Stimulated activated CD8-positive, alpha-beta memory T cell treated with anti-CD3 and anti-CD28 coated beads, Interleukin-15, amount 100 ng/mL, for 1 hour (primary cell): ENCODE measurements at regions not wholly inside any gene's neighbourhood (a gene's known extent, or its start where the extent isn't known, plus 50 kb on each side); places are given as distances from the start of the nearest gene placed in this dataset.

Experiments
- DNase-seq: peaks from one replicate; pipeline ENCODE4 v3.0.0-alpha.2; 2020; ENCODE audit warnings: low read depth

- DNase-seq: no peak
These were observed 175.7 kb upstream of the INHBA start for GRCh38 chr7:41878309-41879295.

GRCh38 chr7:41877118-41877517 is 174.2 kb upstream of the INHBA start:
- no peak for DNase-seq

GRCh38 chr7:41875513-41875912 is 172.6 kb upstream of the INHBA start:
- no peak for DNase-seq

GRCh38 chr7:41874201-41874785 is 171.4 kb upstream of the INHBA start:
- DNase-seq: no peak

- DNase-seq: no peak
These were observed 170.9 kb upstream of the INHBA start for GRCh38 chr7:41873741-41874140.

- DNase-seq: no peak
These were observed 170.1 kb upstream of the INHBA start for GRCh38 chr7:41872966-41873365.

- no peak for DNase-seq
These were observed 167.7 kb upstream of the INHBA start for GRCh38 chr7:41870461-41871138.

- no peak for DNase-seq
These were observed 167.1 kb upstream of the INHBA start for GRCh38 chr7:41869997-41870396.

- no peak for DNase-seq
These were observed 166.7 kb upstream of the INHBA start for GRCh38 chr7:41869596-41869995.

GRCh38 chr7:41869091-41869490 is 166.2 kb upstream of the INHBA start:
- no peak for DNase-seq

- DNase-seq: no peak
These were observed 164.9 kb upstream of the INHBA start for GRCh38 chr7:41867639-41868280.

- no peak for DNase-seq
These were observed 159.4 kb upstream of the INHBA start for GRCh38 chr7:41862261-41862660.

- no peak for DNase-seq
These were observed 158.8 kb upstream of the INHBA start for GRCh38 chr7:41861642-41862041.

- DNase-seq: no peak
These were observed 155.3 kb upstream of the INHBA start for GRCh38 chr7:41858201-41858600.

GRCh38 chr7:41855798-41856197 is 152.9 kb upstream of the INHBA start:
- no peak for DNase-seq

- no peak for DNase-seq
These were observed 144.7 kb upstream of the INHBA start for GRCh38 chr7:41847606-41848005.

GRCh38 chr7:41847151-41847550 is 144.3 kb upstream of the INHBA start:
- DNase-seq: no peak

GRCh38 chr7:41842956-41843355 is 140.1 kb upstream of the INHBA start:
- DNase-seq: no peak

- DNase-seq: no peak
These were observed 135.0 kb upstream of the INHBA start for GRCh38 chr7:41837916-41838315.

- no peak for DNase-seq
These were observed 133.2 kb upstream of the INHBA start for GRCh38 chr7:41835976-41836530.

GRCh38 chr7:41834805-41835694 is 132.2 kb upstream of the INHBA start:
- no peak for DNase-seq
